Activated T-cell treated with anti-CD3 and anti-CD28 coated beads, Interleukin-2, amount 50 U/mL, for 24 hours (primary cell): ENCODE measurements at regions not wholly inside any gene's neighbourhood (a gene's known extent, or its start where the extent isn't known, plus 50 kb on each side); places are given as distances from the start of the nearest gene placed in this dataset.

Experiments used
- DNase-seq: peaks from one replicate; pipeline ENCODE4 v3.0.0-alpha.2; 2020
- H3K27ac Mint-ChIP-seq: 2 replicates; pipeline ENCODE4 v1.8.0; 2020; ENCODE audit warnings: mild to moderate bottlenecking, mixed read lengths
- H3K27me3 Mint-ChIP-seq: 2 replicates; pipeline ENCODE4 v1.8.0; 2020; ENCODE audit warnings: mixed read lengths
- H3K36me3 Mint-ChIP-seq: 2 replicates; pipeline ENCODE4 v1.8.0; 2020; ENCODE audit warnings: low read depth, mixed read lengths
- H3K4me1 Mint-ChIP-seq: 2 replicates; pipeline ENCODE4 v1.8.0; 2020; ENCODE audit warnings: low read depth, mixed read lengths
- H3K4me3 Mint-ChIP-seq: 2 replicates; pipeline ENCODE4 v1.8.0; 2020; ENCODE audit warnings: mild to moderate bottlenecking, moderate library complexity, mixed read lengths
- H3K9me3 Mint-ChIP-seq: 2 replicates; pipeline ENCODE4 v1.8.0; 2020; ENCODE audit warnings: mixed read lengths

GRCh38 chr3:31361371-31362273, 171.1 kb upstream of the STT3B start:
- H3K4me3 Mint-ChIP-seq = no peak overlapping the region
- H3K27ac Mint-ChIP-seq = no peak overlapping the region
- H3K4me1 Mint-ChIP-seq = peaks cover 25% of the 10 kb centered on the region
- DNase-seq = no peak
- no peaks in the 10 kb centered on the region for H3K27me3 Mint-ChIP-seq
- no peaks in the 10 kb centered on the region for H3K36me3 Mint-ChIP-seq
- no peaks in the 10 kb centered on the region for H3K9me3 Mint-ChIP-seq

- Mint-ChIP-seq H3K36me3 (no peaks in the 10 kb centered on the region), H3K4me3 (no peak overlapping the region), H3K27me3 (no peaks in the 10 kb centered on the region), H3K27ac (no peak overlapping the region), H3K4me1 (peaks cover 12% of the 10 kb centered on the region), H3K9me3 (no peaks in the 10 kb centered on the region)
- DNase-seq = no peak
Observed at GRCh38 chr3:31364188-31364587, 168.5 kb upstream of the STT3B start.

GRCh38 chr3:31364711-31365110, 168.0 kb upstream of the STT3B start:
- Mint-ChIP-seq H3K4me3 (no peak overlapping the region), H3K27ac (no peak overlapping the region), H3K4me1 (peaks cover 14% of the 10 kb centered on the region), H3K9me3 (no peaks in the 10 kb centered on the region), H3K27me3 (no peaks in the 10 kb centered on the region), H3K36me3 (no peaks in the 10 kb centered on the region)
- no peak for DNase-seq

GRCh38 chr3:31367518-31367917, 165.2 kb upstream of the STT3B start:
- no peaks in the 10 kb centered on the region for H3K27me3 Mint-ChIP-seq
- peaks cover 15% of the 10 kb centered on the region for H3K4me1 Mint-ChIP-seq
- no peaks in the 10 kb centered on the region for H3K9me3 Mint-ChIP-seq
- no peak for DNase-seq
- no peak overlapping the region for H3K4me3 Mint-ChIP-seq
- H3K27ac Mint-ChIP-seq = no peak overlapping the region
- no peaks in the 10 kb centered on the region for H3K36me3 Mint-ChIP-seq

GRCh38 chr3:31369637-31370379, 162.9 kb upstream of the STT3B start:
- H3K4me1 Mint-ChIP-seq = peaks cover 10% of the 10 kb centered on the region
- no peak overlapping the region for H3K4me3 Mint-ChIP-seq
- H3K36me3 Mint-ChIP-seq = no peaks in the 10 kb centered on the region
- no peaks in the 10 kb centered on the region for H3K27me3 Mint-ChIP-seq
- no peak overlapping the region for H3K27ac Mint-ChIP-seq
- no peaks in the 10 kb centered on the region for H3K9me3 Mint-ChIP-seq
- DNase-seq = no peak

- H3K27ac Mint-ChIP-seq = no peak overlapping the region
- DNase-seq = no peak
- no peaks in the 10 kb centered on the region for H3K27me3 Mint-ChIP-seq
- H3K9me3 Mint-ChIP-seq = no peaks in the 10 kb centered on the region
- H3K36me3 Mint-ChIP-seq = no peaks in the 10 kb centered on the region
- H3K4me3 Mint-ChIP-seq = no peak overlapping the region
- peaks cover 8% of the 10 kb centered on the region for H3K4me1 Mint-ChIP-seq
Observed at GRCh38 chr3:31370380-31370666, 162.4 kb upstream of the STT3B start.

- H3K9me3 Mint-ChIP-seq = no peaks in the 10 kb centered on the region
Observed at GRCh38 chr3:31370681-31371080, 162.0 kb upstream of the STT3B start.

GRCh38 chr3:31371484-31372177, 161.1 kb upstream of the STT3B start:
- no peaks in the 10 kb centered on the region for H3K9me3 Mint-ChIP-seq
- H3K27me3 Mint-ChIP-seq = no peaks in the 10 kb centered on the region
- no peaks in the 10 kb centered on the region for H3K36me3 Mint-ChIP-seq

More at GRCh38 chr3:31370681-31371080, 162.0 kb upstream of the STT3B start:
- H3K36me3 Mint-ChIP-seq = no peaks in the 10 kb centered on the region
- H3K4me3 Mint-ChIP-seq = no peak overlapping the region
- H3K27me3 Mint-ChIP-seq = no peaks in the 10 kb centered on the region
- peaks cover 8% of the 10 kb centered on the region for H3K4me1 Mint-ChIP-seq
- no peak for DNase-seq
- H3K27ac Mint-ChIP-seq = no peak overlapping the region

GRCh38 chr3:31373681-31374080, 159.0 kb upstream of the STT3B start:
- no peaks in the 10 kb centered on the region for H3K36me3 Mint-ChIP-seq
- DNase-seq = no peak
- H3K4me1 Mint-ChIP-seq = peaks cover 24% of the 10 kb centered on the region
- no peaks in the 10 kb centered on the region for H3K9me3 Mint-ChIP-seq
- no peak overlapping the region for H3K27ac Mint-ChIP-seq
- H3K27me3 Mint-ChIP-seq = no peaks in the 10 kb centered on the region
- H3K4me3 Mint-ChIP-seq = no peak overlapping the region

More at GRCh38 chr3:31371484-31372177, 161.1 kb upstream of the STT3B start:
- Mint-ChIP-seq H3K4me1 (peaks cover 12% of the 10 kb centered on the region), H3K4me3 (no peak overlapping the region), H3K27ac (no peak overlapping the region)
- no peak for DNase-seq

GRCh38 chr3:31377045-31377642, 155.6 kb upstream of the STT3B start:
- Mint-ChIP-seq H3K9me3 (no peaks in the 10 kb centered on the region), H3K27me3 (no peaks in the 10 kb centered on the region), H3K36me3 (no peaks in the 10 kb centered on the region), H3K4me3 (no peak overlapping the region), H3K27ac (no peak overlapping the region), H3K4me1 (peaks cover 15% of the 10 kb centered on the region)
- no peak for DNase-seq

- H3K27me3 Mint-ChIP-seq = no peaks in the 10 kb centered on the region
- H3K36me3 Mint-ChIP-seq = no peaks in the 10 kb centered on the region
- H3K4me3 Mint-ChIP-seq = no peak overlapping the region
- DNase-seq = no peak
- no peaks in the 10 kb centered on the region for H3K9me3 Mint-ChIP-seq
- H3K27ac Mint-ChIP-seq = no peak overlapping the region
- peaks cover 15% of the 10 kb centered on the region for H3K4me1 Mint-ChIP-seq
Observed at GRCh38 chr3:31378231-31378630, 154.5 kb upstream of the STT3B start.

- no peak overlapping the region for H3K4me3 Mint-ChIP-seq
- peaks cover 15% of the 10 kb centered on the region for H3K4me1 Mint-ChIP-seq
- no peaks in the 10 kb centered on the region for H3K36me3 Mint-ChIP-seq
- no peaks in the 10 kb centered on the region for H3K27me3 Mint-ChIP-seq
- no peak for DNase-seq
- H3K9me3 Mint-ChIP-seq = no peaks in the 10 kb centered on the region
- H3K27ac Mint-ChIP-seq = no peak overlapping the region
Observed at GRCh38 chr3:31379598-31379997, 153.1 kb upstream of the STT3B start.

GRCh38 chr3:31382856-31383255, 149.9 kb upstream of the STT3B start:
- H3K36me3 Mint-ChIP-seq = no peaks in the 10 kb centered on the region
- no peak for DNase-seq
- H3K27me3 Mint-ChIP-seq = no peaks in the 10 kb centered on the region
- H3K4me1 Mint-ChIP-seq = peaks cover under 1% of the 10 kb centered on the region
- H3K27ac Mint-ChIP-seq = no peak overlapping the region
- peaks cover 9% of the 10 kb centered on the region for H3K9me3 Mint-ChIP-seq
- H3K4me3 Mint-ChIP-seq = no peak overlapping the region

- no peaks in the 10 kb centered on the region for H3K4me1 Mint-ChIP-seq
- no peak overlapping the region for H3K27ac Mint-ChIP-seq
- no peak for DNase-seq
- no peak overlapping the region for H3K4me3 Mint-ChIP-seq
- peaks cover 9% of the 10 kb centered on the region for H3K9me3 Mint-ChIP-seq
- H3K27me3 Mint-ChIP-seq = no peaks in the 10 kb centered on the region
- H3K36me3 Mint-ChIP-seq = no peaks in the 10 kb centered on the region
Observed at GRCh38 chr3:31384117-31384516, 148.6 kb upstream of the STT3B start.
